HEK293T (cell line): ENCODE measurements at regions not wholly inside any gene's neighbourhood (a gene's known extent, or its start where the extent isn't known, plus 50 kb on each side); places are given as distances from the start of the nearest gene placed in this dataset.

Experiments
- CTCF ChIA-PET: fragments of 350-600 bp; formaldehyde crosslinking; extraction: SDS; loops from one replicate; lab custom pipeline; 2021; ENCODE audit warnings: antibody characterized with exemption, inconsistent platforms; lab: Yijun Ruan, JAX
- POLR2A ChIA-PET: fragments of 350-600 bp; formaldehyde crosslinking; extraction: SDS; loops from one replicate; lab custom pipeline; 2020; ENCODE audit warnings: antibody characterized with exemption, inconsistent platforms; lab: Yijun Ruan, JAX
- DNase-seq: peaks from one replicate; pipeline ENCODE4 v3.0.0; 2012; ENCODE audit warnings: mixed read lengths; ENCODE audit errors: extremely low spot score
- ARNT ChIP-seq: fragments of 450-650 bp; IDR thresholded peaks from 2 replicates; pipeline ENCODE4 v1.6.1; 2017; ENCODE audit warnings: mild to moderate bottlenecking
- BHLHE40 ChIP-seq: fragments of 450-650 bp; IDR thresholded peaks from 2 replicates; pipeline ENCODE4 v1.6.1; 2016; ENCODE audit warnings: mild to moderate bottlenecking, moderate library complexity, borderline replicate concordance
- CTBP1 ChIP-seq: fragments of 450-650 bp; IDR thresholded peaks from 2 replicates; pipeline ENCODE4 v1.6.1; 2016; ENCODE audit warnings: borderline replicate concordance
- ELF4 ChIP-seq: fragments of 450-650 bp; IDR thresholded peaks from 2 replicates; pipeline ENCODE4 v1.6.1; 2017; ENCODE audit warnings: antibody characterized with exemption
- FOXA1 ChIP-seq: fragments of 450-650 bp; IDR thresholded peaks from 2 replicates; pipeline ENCODE4 v1.6.1; 2016; ENCODE audit warnings: mild to moderate bottlenecking
- FOXK2 ChIP-seq: fragments of 450-650 bp; IDR thresholded peaks from 2 replicates; pipeline ENCODE4 v1.6.1; 2016; ENCODE audit warnings: mild to moderate bottlenecking
- FOXM1 ChIP-seq: fragments of 450-650 bp; IDR thresholded peaks from 2 replicates; pipeline ENCODE4 v1.6.1; 2017; ENCODE audit warnings: mild to moderate bottlenecking, borderline replicate concordance
- HDGF ChIP-seq: fragments of 450-650 bp; IDR thresholded peaks from 2 replicates; pipeline ENCODE4 v1.6.1; 2017; ENCODE audit warnings: antibody characterized with exemption, borderline replicate concordance
- L3MBTL2 ChIP-seq: fragments of 450-650 bp; conservative IDR thresholded peaks from 2 replicates; pipeline ENCODE4 v1.6.1; 2016; ENCODE audit warnings: mild to moderate bottlenecking
- LEF1 ChIP-seq: fragments of 450-650 bp; IDR thresholded peaks from 2 replicates; pipeline ENCODE4 v1.6.1; 2017; ENCODE audit warnings: mild to moderate bottlenecking, borderline replicate concordance
- NFRKB ChIP-seq: fragments of 450-650 bp; IDR thresholded peaks from 2 replicates; pipeline ENCODE4 v1.6.1; 2016; ENCODE audit warnings: mild to moderate bottlenecking, moderate library complexity
- SP1 ChIP-seq: fragments of 450-650 bp; IDR thresholded peaks from 2 replicates; pipeline ENCODE4 v1.6.1; 2017
- SUZ12 ChIP-seq: fragments of 450-650 bp; IDR thresholded peaks from 2 replicates; pipeline ENCODE4 v1.6.1; 2016; ENCODE audit warnings: mild to moderate bottlenecking
- TARDBP ChIP-seq: fragments of 450-650 bp; IDR thresholded peaks from 2 replicates; pipeline ENCODE4 v1.6.1; 2016
- ZNF384 ChIP-seq: fragments of 450-650 bp; IDR thresholded peaks from 2 replicates; pipeline ENCODE4 v1.6.1; 2016
- TF ChIP-seq, protein P1 (sequence below): fragments of 450-650 bp; IDR thresholded peaks from 2 replicates; pipeline ENCODE4 v1.6.1; 2016

GRCh38 chr12:58142991-58143390, 201.6 kb downstream of the ATP23 start:
- CTCF ChIA-PET = no interaction called here
- POLR2A ChIA-PET = no interaction called here
- TF ChIP-seq SP1 (no peak), CTBP1 (no peak), FOXA1 (no peak), L3MBTL2 (no peak), NFRKB (no peak), HDGF (no peak), SUZ12 (no peak)
- no peak for DNase-seq

DNA sequence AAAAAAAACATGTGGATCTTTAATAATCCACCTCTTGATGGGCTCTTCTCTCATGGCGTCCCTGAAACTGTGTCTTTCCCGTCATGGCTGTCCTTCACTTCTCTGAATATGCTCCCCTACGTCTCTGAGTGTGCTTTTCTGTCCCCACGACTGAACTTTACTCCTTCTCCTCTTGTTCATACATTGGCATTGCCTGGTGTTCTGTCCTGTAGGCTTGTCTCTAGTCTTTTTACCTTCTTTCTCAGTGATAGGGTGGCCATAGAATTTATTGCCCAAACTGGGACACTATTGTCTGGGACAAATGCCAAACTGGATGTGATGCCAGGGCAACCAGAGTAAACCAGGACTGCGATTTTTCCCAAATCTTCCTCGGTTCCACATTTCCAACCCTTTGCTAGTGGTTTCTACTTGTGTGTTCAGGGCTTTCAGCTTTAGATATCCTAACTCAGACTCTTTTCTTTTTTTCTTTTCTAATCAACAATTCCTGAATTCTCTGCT, 202.2 kb downstream of the ATP23 start:
- TF ChIP-seq BHLHE40 = no peak
- TF ChIP-seq TARDBP = no peak
- DNase-seq = no peak
- POLR2A ChIA-PET = no interaction called here
- CTCF ChIA-PET = no interaction called here

DNA sequence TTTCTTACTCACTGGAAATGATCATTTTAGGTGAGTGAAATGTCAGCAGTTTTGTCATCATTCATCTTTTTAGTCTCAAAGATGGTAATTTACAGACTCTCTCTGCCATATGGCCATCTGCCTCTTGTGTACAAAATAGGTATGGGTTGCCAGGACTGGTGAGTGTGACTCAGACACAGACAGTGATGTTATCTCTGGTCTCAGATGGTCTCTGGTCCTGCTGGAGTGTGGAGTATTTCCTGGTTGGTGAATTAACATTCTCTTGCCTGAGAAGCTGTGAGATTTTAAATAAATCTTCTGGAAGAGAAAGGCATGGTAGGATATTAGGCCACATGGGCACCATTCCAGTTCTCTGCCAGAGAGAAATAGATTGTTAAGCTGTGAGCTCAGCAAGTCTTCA, 207.0 kb downstream of the ATP23 start:
- CTCF ChIA-PET = no interaction called here
- TF ChIP-seq NFRKB = no peak
- TF ChIP-seq CTBP1 = no peak
- no peak for TF ChIP-seq ARNT
- TF ChIP-seq ZNF384 = no peak
- no peak for TF ChIP-seq SUZ12
- no peak for TF ChIP-seq L3MBTL2
- TF ChIP-seq FOXK2 = no peak
- TF ChIP-seq, protein P1, sequence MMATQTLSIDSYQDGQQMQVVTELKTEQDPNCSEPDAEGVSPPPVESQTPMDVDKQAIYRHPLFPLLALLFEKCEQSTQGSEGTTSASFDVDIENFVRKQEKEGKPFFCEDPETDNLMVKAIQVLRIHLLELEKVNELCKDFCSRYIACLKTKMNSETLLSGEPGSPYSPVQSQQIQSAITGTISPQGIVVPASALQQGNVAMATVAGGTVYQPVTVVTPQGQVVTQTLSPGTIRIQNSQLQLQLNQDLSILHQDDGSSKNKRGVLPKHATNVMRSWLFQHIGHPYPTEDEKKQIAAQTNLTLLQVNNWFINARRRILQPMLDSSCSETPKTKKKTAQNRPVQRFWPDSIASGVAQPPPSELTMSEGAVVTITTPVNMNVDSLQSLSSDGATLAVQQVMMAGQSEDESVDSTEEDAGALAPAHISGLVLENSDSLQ = no peak
- no peak for TF ChIP-seq BHLHE40
- TF ChIP-seq FOXM1 = no peak
- TF ChIP-seq TARDBP = no peak
- no peak for TF ChIP-seq SP1
- POLR2A ChIA-PET = no interaction called here
- DNase-seq = no peak

DNA sequence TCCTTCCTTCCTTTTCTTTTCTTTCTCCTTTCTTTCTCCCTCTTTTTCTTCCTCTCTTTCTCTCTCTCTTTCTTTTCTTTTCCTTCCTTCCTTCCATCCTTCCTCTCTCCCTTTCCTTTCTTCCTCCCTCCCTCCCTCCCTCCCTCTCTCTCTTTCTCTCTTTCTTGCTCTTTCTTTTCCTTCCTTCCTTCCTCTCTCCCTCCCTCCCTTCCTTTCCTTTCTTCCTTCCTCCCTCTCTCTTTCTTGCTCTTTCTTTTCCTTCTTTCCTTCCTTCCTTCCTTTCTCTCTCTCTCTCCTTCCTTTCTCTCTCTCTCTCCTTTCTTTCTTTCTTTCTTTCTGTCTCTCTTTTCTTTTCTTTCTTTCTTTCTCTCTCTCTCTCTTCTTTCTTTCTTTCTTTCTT, 207.6 kb downstream of the ATP23 start:
- CTCF ChIA-PET = no interaction called here
- no peak for TF ChIP-seq HDGF
- TF ChIP-seq BHLHE40 = no peak
- TF ChIP-seq ZNF384 = no peak
- TF ChIP-seq ELF4 = no peak
- TF ChIP-seq FOXK2 = no peak
- no peak for TF ChIP-seq L3MBTL2
- no peak for TF ChIP-seq CTBP1
- TF ChIP-seq ARNT = no peak
- TF ChIP-seq FOXA1 = no peak
- no peak for TF ChIP-seq TARDBP
- TF ChIP-seq SP1 = no peak
- TF ChIP-seq LEF1 = no peak
- TF ChIP-seq, protein P1 = no peak
- no peak for TF ChIP-seq SUZ12
- no peak for TF ChIP-seq FOXM1
- no peak for TF ChIP-seq NFRKB
- no peak for DNase-seq
- POLR2A ChIA-PET = no interaction called here

- CTCF ChIA-PET = no interaction called here
- POLR2A ChIA-PET = no interaction called here
Observed at GRCh38 chr12:58154359-58154758, 213.0 kb downstream of the ATP23 start.

GRCh38 chr12:58156697-58157096, 215.3 kb downstream of the ATP23 start:
- DNase-seq = no peak
- ChIA-PET POLR2A (no interaction called here), CTCF (no interaction called here)
- TF ChIP-seq FOXM1 = no peak
- TF ChIP-seq ZNF384 = no peak
- no peak for TF ChIP-seq SUZ12
- TF ChIP-seq, protein P1 = no peak
- no peak for TF ChIP-seq CTBP1
- TF ChIP-seq L3MBTL2 = no peak
- TF ChIP-seq TARDBP = no peak
- no peak for TF ChIP-seq FOXA1
- TF ChIP-seq BHLHE40 = no peak
- TF ChIP-seq SP1 = no peak
- TF ChIP-seq FOXK2 = no peak
- TF ChIP-seq HDGF = no peak
- TF ChIP-seq LEF1 = no peak
- no peak for TF ChIP-seq ELF4
- TF ChIP-seq NFRKB = no peak
- TF ChIP-seq ARNT = no peak

More at GRCh38 chr12:58154359-58154758, 213.0 kb downstream of the ATP23 start:
- TF ChIP-seq SUZ12 = no peak
- no peak for TF ChIP-seq TARDBP
- TF ChIP-seq LEF1 = no peak
- no peak for TF ChIP-seq FOXM1
- no peak for TF ChIP-seq ARNT
- TF ChIP-seq, protein P1 = no peak
- TF ChIP-seq BHLHE40 = no peak
- no peak for DNase-seq
